ENCODE measurements at regions not wholly inside any gene's neighbourhood (a gene's known extent, or its start where the extent isn't known, plus 50 kb on each side); places are given as distances from the start of the nearest gene placed in this dataset.

GRCh38 chr13:58134012-58134411 is 502.5 kb downstream of the PCDH17 start (continued):
- TF ChIP-seq ZNF26 (tag by site-specific recombination; IDR thresholded peaks at IDR 0.05) = no peak

- TF ChIP-seq ZNF791 (tag by site-specific recombination; IDR thresholded peaks at IDR 0.05) (no peak), ZNF2 (tag by site-specific recombination; IDR thresholded peaks at IDR 0.05) (no peak), KLF10 (tag by site-specific recombination; IDR thresholded peaks at IDR 0.05) (no peak), ZEB2 (tag by site-specific recombination; IDR thresholded peaks at IDR 0.05) (no peak), ZNF398 (tag by site-specific recombination; IDR thresholded peaks at IDR 0.05) (no peak), YY1 (tag by site-specific recombination; IDR thresholded peaks at IDR 0.05) (no peak), GLIS2 (tag by site-specific recombination; IDR thresholded peaks at IDR 0.05) (no peak), ZNF76 (tag by site-specific recombination; IDR thresholded peaks at IDR 0.05; ENCODE audit: borderline replicate concordance, low read depth) (no peak), ZNF776 (tag by site-specific recombination; IDR thresholded peaks at IDR 0.05; ENCODE audit: borderline replicate concordance) (no peak), ZNF580 (tag by site-specific recombination; IDR thresholded peaks at IDR 0.05) (no peak), ZNF274 (IDR thresholded peaks at IDR 0.05; ENCODE audit: low read length) (no peak), ZNF274 (tag by site-specific recombination; IDR thresholded peaks at IDR 0.05; ENCODE audit: borderline replicate concordance) (no peak), ZNF529 (tag by site-specific recombination; IDR thresholded peaks at IDR 0.05; ENCODE audit: insufficient replicate concordance) (no peak), ZNF26 (tag by site-specific recombination; IDR thresholded peaks at IDR 0.05) (no peak), ZBTB26 (tag by site-specific recombination; optimal IDR thresholded peaks at IDR 0.05) (no peak), KLF16 (tag by site-specific recombination; IDR thresholded peaks at IDR 0.05) (no peak), WT1 (tag by site-specific recombination; IDR thresholded peaks at IDR 0.05) (no peak), ZNF518A (tag by site-specific recombination; conservative IDR thresholded peaks at IDR 0.05; ENCODE audit: low read depth) (no peak), BCL11A (tag by site-specific recombination; IDR thresholded peaks at IDR 0.05; ENCODE audit: low read depth) (no peak)
- CTCF ChIA-PET = no interaction called here
Observed at GRCh38 chr13:58134525-58134924, 503.0 kb downstream of the PCDH17 start.

More at GRCh38 chr13:58134525-58134924, 503.0 kb downstream of the PCDH17 start:
- Histone ChIP-seq H3K36me3 (ENCODE audit: control insufficient read depth in 2 of 2, insufficient read depth in 1 of 2, low read length in 2 of 2) (no peaks in the 10 kb centered on the region), H3K9me3 (ENCODE audit: control insufficient read depth, insufficient read depth, low read depth, low read length) (no peaks in the 10 kb centered on the region), H3K4me3 (ENCODE audit: low read depth, low read length) (no peak overlapping the region), H3K4me1 (ENCODE audit: control insufficient read depth, insufficient read depth, low read length) (no peaks in the 10 kb centered on the region), H3K27ac (ENCODE audit: extremely low read depth, low read depth, low read length) (no peak overlapping the region)
- POLR2A ChIA-PET = no interaction called here

Measured in HEK293 (cell line).